Activated CD8-positive, alpha-beta memory T cell treated with anti-CD3 and anti-CD28 coated beads, Interleukin-2, amount 50 U/mL, for 1 hour (primary cell): ENCODE measurements at regions not wholly inside any gene's neighbourhood (a gene's known extent, or its start where the extent isn't known, plus 50 kb on each side); places are given as distances from the start of the nearest gene placed in this dataset.

Source experiments
- DNase-seq: peaks from one replicate; pipeline ENCODE4 v3.0.0-alpha.2; 2020; ENCODE audit errors: extremely low read depth

DNA sequence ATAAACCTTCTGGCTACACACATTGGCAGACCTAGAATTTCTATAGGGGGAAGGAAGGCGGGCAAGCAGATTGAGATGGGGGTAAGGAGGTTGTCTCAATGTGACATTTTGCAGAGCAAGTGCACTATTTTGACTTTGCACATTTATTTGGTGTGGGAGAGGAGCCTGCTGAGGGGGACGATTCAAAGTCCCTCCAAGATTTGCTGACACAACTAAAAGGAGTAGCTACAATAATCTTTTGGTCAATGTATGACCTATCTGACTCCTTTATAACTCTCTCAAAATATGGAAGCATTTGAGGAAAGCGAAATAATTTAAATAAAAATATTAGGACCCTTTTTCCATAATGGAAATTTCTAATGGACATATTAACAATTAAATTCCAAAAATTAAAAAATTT lies 274.9 kb upstream of the PPARGC1A start:
- DNase-seq = no peak

GRCh38 chr4:24164054-24164693 lies 274.3 kb upstream of the PPARGC1A start:
- DNase-seq = no peak

DNA sequence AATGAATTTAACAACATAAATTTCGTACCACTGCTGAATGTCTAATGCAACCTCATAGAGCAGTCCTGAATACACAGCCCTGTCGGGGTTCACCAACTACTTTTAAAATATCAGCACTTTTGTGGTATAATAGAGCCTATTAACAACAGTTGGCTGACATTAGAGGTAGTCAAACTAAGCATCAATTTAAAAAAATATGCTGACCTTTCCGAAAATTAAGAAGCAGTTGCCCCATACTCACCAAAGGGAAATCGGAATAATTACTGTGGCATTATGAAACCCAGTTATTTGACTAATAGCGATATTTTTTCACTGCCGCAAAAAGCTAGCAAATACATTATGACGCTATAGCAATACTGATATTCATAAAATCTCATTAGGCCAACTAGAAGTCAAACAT lies 273.5 kb upstream of the PPARGC1A start:
- no peak for DNase-seq

DNA sequence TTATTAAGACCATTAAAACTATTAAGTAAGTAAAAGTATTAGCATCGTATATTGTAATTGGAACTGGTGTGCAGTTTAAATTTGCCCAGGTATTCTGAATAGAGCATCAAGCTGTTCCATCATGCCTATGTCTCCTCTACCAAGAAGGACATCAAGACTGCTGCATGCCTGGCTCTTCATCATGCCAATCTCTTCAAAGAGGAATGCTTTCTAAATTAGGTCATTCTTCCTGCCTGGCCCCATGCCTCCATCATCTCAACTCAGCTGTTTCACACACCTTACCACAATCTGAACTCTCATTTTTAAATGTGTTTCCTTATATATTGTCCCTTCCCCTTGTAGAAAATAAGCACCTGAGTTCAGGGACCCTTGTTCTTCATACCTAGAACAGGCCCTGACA lies 270.5 kb upstream of the PPARGC1A start:
- no peak for DNase-seq

DNA sequence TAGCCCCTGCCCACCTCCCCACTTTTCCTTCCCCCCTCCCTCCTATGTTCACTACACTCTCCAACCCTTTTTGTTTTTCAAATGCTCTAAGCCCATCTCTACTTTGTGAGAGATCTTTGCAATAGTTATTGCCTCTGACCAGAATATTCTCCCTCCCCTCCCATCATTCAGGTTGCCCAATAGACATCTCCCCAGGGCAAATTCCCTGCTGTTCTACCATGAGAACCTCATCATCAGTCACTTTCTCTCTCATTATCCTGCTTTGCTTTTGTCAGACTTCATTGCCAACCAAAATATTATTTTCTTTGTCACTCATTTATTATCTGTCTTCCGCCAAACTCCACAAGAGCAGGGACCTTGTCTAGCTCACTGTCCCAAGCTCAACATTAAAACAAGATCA lies 268.2 kb upstream of the PPARGC1A start:
- no peak for DNase-seq

GRCh38 chr4:24150034-24150433 lies 260.2 kb upstream of the PPARGC1A start:
- DNase-seq = no peak

- no peak for DNase-seq
Measured at GRCh38 chr4:24146127-24146526, 256.3 kb upstream of the PPARGC1A start.

DNA sequence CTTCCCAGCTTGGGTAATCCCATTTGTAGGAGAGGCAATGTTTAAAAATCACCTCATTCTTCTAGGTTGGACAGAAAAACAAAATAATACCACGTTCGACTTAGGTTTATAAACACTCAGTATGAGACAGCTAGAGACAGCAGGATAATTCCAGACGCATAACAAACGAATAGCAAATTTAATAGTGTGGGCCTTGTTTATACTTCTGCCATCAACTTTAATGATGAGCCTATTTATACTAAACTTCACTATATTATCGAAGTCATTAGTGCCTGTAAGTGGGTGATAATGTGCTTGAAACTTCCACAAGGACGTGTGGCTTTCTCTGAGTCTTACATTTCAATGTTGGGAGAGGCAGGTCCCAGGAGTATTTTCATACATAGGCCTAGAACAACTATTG lies 255.7 kb upstream of the PPARGC1A start:
- DNase-seq = no peak

DNA sequence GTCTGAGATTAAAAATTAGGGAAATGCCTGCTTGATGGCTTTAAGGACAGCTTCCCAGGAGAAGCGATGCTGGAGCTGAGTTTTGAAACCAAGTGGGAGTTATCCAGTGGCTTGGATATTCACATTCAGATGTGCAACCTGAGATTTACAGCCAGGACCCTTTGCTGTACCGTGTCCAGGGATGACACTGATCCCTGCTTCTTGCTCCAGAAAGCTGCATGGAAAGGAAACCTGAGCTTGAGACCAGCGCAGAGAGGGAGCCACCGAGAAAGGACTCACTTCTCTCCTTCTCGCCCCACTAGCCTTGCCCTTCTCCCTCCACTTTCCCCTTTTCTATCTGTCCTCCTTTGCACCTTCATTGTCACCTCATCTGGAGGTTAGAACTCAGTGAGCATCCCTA lies 254.5 kb upstream of the PPARGC1A start:
- no peak for DNase-seq

- no peak for DNase-seq
Measured at GRCh38 chr4:24143741-24144140, 253.9 kb upstream of the PPARGC1A start.

- no peak for DNase-seq
Measured at GRCh38 chr4:24141836-24142235, 252.0 kb upstream of the PPARGC1A start.

DNA sequence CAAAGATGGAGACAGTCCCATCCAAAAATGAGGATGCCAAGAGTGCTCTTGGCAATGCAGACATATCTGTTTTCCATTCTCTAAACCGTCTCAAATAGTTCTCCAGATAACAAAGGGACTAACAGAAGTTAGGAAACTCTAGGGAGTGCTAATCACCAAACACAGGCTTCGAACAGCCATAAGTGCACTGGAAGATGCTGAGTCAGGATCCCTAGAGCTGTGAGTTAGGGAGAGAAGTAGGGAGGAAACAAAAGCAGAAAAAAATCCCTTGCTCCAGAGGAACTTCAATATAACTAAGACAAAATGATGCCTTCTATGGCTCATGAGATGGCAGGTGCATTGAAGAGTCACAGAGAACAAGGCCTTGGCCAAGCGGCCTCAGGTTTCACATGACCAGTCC lies 251.0 kb upstream of the PPARGC1A start:
- DNase-seq = no peak

DNA sequence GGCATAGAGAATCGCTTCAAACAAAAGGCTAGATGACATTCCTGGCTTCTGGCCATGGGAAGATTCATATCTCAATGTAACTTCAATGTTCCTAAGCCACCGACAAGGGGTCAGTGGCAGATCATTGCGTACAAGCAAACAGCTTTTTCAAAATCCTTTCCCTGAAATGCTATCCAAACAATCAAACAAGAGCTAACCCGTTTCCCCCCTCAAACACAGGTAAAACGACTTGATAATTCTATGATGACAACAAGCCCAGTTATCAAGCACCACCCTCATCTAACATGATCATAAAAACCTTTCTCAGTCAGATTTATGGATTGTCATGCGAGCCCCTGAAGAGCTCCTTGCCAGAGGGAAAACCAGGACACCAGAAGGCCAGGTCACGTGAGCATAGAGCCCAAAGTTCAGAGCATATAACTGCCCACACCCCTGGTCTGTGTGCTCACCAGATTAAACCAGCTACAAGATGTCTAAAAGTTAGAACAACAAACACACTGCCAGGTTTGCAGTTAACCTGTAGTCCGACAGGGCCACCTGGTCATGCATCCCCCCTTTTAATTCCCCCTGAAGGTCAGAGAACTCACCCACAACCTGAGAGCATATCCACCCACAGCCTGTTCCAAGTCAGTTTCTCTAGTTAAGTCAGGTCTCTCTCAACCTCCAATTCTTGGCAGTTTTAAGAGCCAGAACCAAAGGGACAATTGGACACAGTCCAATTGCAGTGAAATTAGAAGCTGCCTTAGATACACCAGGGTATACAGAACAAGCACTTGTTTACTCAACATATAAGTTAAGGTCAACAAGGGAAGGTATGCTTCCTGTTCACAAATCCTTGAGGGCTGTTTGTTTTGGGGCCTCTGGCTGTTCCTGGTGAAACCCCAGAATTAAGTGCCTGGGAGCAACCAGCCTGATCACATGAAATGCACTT lies 248.1 kb upstream of the PPARGC1A start:
- no peak for DNase-seq

DNA sequence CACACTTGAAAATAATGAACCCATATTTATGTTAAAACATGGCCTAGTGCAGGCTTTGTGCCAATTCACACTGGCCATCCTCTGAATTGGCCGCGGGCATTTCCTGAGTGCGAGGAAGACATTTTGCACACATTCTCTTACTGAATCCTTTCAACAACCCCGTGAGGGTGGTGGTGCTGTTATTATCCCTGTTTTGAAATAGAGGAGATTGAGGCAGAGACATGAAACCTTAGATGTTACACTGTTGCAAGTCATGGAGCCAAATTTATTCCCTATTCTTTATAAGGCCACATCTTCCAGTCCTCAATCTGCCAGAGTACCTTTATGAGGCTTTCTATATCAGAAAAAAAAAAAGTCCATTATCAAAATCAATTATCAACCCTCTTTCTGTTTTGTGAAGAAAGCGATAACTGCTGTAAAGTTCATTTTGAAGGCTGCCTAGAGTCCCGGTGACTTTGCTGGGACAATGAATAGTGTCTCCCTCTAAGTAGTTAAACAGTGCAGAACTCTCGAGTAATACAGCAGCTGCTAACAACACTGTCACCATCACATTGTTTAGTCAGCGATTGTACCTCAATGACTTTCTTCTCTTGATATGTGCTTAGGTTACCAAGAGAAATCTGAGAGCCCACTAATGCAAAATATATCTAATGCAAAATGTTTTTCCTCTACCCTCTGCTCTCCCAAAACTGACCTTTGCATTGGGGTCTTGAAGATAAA lies 242.3 kb upstream of the PPARGC1A start:
- no peak for DNase-seq

GRCh38 chr4:24130637-24131036 lies 240.8 kb upstream of the PPARGC1A start:
- no peak for DNase-seq

GRCh38 chr4:24126776-24127175 lies 236.9 kb upstream of the PPARGC1A start:
- DNase-seq = no peak

DNA sequence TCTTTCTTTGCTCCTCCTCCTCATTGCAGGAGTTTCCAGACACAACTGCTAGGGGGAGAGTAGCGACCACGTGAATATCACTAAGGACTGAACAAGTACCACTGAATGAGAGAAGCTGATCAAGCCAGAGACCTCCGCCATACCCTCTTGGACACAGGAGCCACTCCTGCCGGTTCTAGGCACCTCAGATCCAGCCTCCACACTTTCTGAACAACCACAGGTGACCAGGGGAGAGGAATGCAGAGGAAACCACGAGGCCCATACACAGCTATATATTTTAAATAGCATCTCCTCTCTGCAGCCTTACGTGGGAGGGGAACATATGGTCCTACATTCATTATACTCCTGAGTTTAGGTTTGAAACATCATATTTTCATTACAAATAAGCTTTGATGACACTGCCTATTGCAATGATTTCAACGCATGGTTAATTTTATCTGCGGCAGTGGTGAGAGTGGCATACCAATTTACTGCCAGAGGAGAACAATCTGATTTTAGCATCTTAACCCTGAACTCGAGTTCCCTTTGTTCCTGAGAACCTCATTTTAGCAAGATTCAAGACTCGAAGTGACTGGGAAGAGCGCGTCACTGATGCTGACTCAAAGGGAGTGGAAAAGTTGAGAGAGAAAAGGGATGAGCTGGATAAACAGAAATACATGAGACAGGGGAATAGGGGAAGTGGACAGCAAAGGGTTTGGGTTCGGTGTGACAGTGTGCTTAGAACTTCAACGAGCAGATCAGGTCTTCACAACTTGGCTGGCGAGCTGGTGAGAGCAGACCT lies 231.7 kb upstream of the PPARGC1A start:
- DNase-seq = no peak

- no peak for DNase-seq
Measured at GRCh38 chr4:24117975-24118374, 228.1 kb upstream of the PPARGC1A start.

GRCh38 chr4:24116107-24116506 lies 226.3 kb upstream of the PPARGC1A start:
- DNase-seq = no peak

DNA sequence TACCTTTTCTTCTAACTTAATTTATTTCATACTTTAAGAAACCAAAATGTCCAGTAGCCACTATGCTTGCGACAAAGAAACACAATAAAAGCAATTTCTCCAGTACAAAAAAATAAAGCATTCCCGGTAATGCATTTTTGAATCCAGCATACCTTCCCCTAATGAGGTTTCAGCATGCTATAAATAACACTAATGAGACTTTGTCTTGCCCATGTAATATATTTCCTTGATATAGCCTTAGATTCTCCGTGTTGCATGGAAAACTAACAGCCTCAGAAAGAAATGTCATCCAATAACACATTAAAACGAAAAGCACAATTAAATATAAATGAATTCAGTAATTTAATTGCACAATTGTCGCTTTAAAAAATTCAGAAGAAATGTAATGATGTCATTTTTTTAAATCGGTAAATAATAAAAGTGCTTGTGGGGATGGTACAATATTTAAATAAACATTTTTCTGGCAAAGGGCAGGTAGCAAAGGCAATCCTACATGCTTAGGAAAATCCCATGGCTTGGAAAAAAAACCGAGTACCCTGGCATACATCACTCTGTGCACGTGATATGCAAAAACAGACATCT lies 225.2 kb upstream of the PPARGC1A start:
- no peak for DNase-seq

DNA sequence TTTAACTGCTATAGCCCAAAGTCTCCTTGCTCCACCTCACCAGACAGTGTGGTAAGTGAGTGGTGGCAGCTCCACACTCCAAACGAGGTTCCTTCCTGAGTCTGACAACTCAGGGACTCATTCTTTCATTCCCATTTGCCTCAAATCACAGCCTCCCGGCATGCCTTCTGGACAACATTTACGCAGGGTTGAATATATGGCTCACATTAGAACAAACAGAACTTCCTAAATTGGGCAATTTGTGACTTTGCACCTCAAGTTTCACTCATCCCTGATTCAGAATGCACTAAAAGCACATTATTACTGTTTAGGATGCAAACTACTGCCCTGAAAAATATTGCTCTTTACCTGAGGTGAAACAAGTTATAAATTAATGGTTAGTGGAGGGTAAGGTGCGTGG lies 224.6 kb upstream of the PPARGC1A start:
- no peak for DNase-seq

DNA sequence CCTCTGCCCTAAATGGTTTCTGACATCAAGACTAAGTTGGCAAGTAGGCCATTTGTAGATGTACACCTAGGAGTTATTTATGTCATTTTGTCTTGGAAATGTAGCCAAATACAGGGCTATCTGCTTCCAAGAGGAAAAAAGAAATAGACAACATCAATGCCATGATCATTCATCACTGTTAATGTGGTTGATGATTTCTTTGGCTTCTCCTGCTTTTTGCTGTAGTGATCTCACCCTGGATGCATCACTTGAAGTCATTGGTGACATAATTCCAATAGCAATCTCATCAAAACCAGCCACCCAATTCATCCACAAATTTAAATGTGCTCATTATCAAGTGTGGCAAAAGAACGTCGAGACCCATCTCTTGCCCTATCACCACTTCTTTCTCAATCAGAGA lies 222.6 kb upstream of the PPARGC1A start:
- DNase-seq = no peak
